ENCODE measurements at regions not wholly inside any gene's neighbourhood (a gene's known extent, or its start where the extent isn't known, plus 50 kb on each side); places are given as distances from the start of the nearest gene placed in this dataset.

DNA sequence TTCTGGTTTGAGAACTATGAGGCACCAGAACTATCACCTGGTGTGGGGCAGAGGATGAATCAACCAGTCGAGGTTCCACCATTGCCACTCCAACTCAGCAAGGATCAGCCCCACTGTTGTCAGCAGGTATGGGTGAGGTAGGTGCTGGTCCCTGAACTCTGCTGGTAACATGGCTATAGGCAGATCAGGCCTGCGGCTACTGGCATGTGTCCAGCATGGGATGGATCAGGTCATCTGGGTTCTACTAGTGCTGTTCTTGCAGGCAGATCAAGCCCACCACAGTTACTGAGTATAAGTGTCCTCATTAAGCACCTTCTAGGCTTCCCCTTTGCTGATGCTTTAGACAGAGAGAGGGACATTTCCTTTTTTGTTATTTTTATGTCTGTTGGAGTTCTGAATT lies 71.7 kb downstream of the GABRA6 start:
- Histone ChIP-seq H3K36me3 (ENCODE audit: control insufficient read depth in 2 of 2, insufficient read depth in 1 of 2, low read length in 2 of 2) (no peaks in the 10 kb centered on the region), H3K4me3 (ENCODE audit: low read depth, low read length) (no peak overlapping the region), H3K27ac (ENCODE audit: extremely low read depth, low read depth, low read length) (no peak overlapping the region), H3K4me1 (ENCODE audit: control insufficient read depth, insufficient read depth, low read length) (no peaks in the 10 kb centered on the region), H3K9me3 (ENCODE audit: control insufficient read depth, insufficient read depth, low read depth, low read length) (no peaks in the 10 kb centered on the region)
- TF ChIP-seq TRIM28 (IDR thresholded peaks at IDR 0.05; ENCODE audit: borderline replicate concordance, low read length) (no peak), YY1 (tag by site-specific recombination; IDR thresholded peaks at IDR 0.05) (no peak), ZNF830 (tag by site-specific recombination; IDR thresholded peaks at IDR 0.05; ENCODE audit: low read depth) (no peak), ZSCAN30 (tag by site-specific recombination; IDR thresholded peaks at IDR 0.05) (no peak), ZNF404 (tag by site-specific recombination; IDR thresholded peaks at IDR 0.05) (no peak), ZNF530 (tag by site-specific recombination; IDR thresholded peaks at IDR 0.05; ENCODE audit: low read depth) (no peak), PRDM1 (tag by site-specific recombination; IDR thresholded peaks at IDR 0.05) (no peak), ZNF19 (tag by site-specific recombination; IDR thresholded peaks at IDR 0.05; ENCODE audit: low read depth) (no peak), ZNF600 (tag by site-specific recombination; IDR thresholded peaks at IDR 0.05) (no peak), ZNF302 (tag by site-specific recombination; IDR thresholded peaks at IDR 0.05; ENCODE audit: low read depth) (no peak), ZNF10 (tag by site-specific recombination; IDR thresholded peaks at IDR 0.05) (no peak), GLIS2 (tag by site-specific recombination; IDR thresholded peaks at IDR 0.05) (no peak), GLIS1 (tag by site-specific recombination; IDR thresholded peaks at IDR 0.05) (no peak), ZNF48 (tag by site-specific recombination; IDR thresholded peaks at IDR 0.05) (no peak), ZNF311 (tag by site-specific recombination; IDR thresholded peaks at IDR 0.05; ENCODE audit: borderline replicate concordance) (no peak), ZNF707 (tag by site-specific recombination; IDR thresholded peaks at IDR 0.05) (no peak), ZNF529 (tag by site-specific recombination; IDR thresholded peaks at IDR 0.05; ENCODE audit: insufficient replicate concordance) (no peak), ZNF561 (tag by site-specific recombination; IDR thresholded peaks at IDR 0.05; ENCODE audit: borderline replicate concordance) (no peak)
- TF ChIP-seq, protein P1, sequence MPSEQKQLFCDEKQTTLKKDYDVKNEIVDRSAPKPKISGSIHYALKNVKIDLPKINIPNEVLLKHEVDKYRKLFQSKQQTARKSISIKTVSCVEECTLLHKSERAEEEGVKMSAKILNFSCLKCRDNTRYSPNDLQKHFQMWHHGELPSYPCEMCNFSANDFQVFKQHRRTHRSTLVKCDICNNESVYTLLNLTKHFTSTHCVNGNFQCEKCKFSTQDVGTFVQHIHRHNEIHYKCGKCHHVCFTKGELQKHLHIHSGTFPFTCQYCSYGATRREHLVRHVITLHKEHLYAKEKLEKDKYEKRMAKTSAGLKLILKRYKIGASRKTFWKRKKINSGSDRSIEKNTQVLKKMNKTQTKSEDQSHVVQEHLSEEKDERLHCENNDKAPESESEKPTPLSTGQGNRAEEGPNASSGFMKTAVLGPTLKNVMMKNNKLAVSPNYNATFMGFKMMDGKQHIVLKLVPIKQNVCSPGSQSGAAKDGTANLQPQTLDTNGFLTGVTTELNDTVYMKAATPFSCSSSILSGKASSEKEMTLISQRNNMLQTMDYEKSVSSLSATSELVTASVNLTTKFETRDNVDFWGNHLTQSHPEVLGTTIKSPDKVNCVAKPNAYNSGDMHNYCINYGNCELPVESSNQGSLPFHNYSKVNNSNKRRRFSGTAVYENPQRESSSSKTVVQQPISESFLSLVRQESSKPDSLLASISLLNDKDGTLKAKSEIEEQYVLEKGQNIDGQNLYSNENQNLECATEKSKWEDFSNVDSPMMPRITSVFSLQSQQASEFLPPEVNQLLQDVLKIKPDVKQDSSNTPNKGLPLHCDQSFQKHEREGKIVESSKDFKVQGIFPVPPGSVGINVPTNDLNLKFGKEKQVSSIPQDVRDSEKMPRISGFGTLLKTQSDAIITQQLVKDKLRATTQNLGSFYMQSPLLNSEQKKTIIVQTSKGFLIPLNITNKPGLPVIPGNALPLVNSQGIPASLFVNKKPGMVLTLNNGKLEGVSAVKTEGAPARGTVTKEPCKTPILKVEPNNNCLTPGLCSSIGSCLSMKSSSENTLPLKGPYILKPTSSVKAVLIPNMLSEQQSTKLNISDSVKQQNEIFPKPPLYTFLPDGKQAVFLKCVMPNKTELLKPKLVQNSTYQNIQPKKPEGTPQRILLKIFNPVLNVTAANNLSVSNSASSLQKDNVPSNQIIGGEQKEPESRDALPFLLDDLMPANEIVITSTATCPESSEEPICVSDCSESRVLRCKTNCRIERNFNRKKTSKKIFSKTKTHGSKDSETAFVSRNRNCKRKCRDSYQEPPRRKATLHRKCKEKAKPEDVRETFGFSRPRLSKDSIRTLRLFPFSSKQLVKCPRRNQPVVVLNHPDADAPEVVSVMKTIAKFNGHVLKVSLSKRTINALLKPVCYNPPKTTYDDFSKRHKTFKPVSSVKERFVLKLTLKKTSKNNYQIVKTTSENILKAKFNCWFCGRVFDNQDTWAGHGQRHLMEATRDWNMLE (tag by site-specific recombination; conservative IDR thresholded peaks at IDR 0.05; ENCODE audit: low read depth) = no peak
- TF ChIP-seq, protein P2, sequence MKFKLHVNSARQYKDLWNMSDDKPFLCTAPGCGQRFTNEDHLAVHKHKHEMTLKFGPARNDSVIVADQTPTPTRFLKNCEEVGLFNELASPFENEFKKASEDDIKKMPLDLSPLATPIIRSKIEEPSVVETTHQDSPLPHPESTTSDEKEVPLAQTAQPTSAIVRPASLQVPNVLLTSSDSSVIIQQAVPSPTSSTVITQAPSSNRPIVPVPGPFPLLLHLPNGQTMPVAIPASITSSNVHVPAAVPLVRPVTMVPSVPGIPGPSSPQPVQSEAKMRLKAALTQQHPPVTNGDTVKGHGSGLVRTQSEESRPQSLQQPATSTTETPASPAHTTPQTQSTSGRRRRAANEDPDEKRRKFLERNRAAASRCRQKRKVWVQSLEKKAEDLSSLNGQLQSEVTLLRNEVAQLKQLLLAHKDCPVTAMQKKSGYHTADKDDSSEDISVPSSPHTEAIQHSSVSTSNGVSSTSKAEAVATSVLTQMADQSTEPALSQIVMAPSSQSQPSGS (tag by site-specific recombination; IDR thresholded peaks at IDR 0.05; ENCODE audit: low read depth) = no peak
- POLR2A ChIA-PET = no interaction called here
- CTCF ChIA-PET = no interaction called here

- CTCF ChIA-PET = no interaction called here
- no peaks in the 10 kb centered on the region for H3K4me1 ChIP-seq (ENCODE audit: control insufficient read depth, insufficient read depth, low read length)
- no peak overlapping the region for H3K4me3 ChIP-seq (ENCODE audit: low read depth, low read length)
- POLR2A ChIA-PET = no interaction called here
- no peak overlapping the region for H3K27ac ChIP-seq (ENCODE audit: extremely low read depth, low read depth, low read length)
- no peaks in the 10 kb centered on the region for H3K9me3 ChIP-seq (ENCODE audit: control insufficient read depth, insufficient read depth, low read depth, low read length)
- no peaks in the 10 kb centered on the region for H3K36me3 ChIP-seq (ENCODE audit: control insufficient read depth in 2 of 2, insufficient read depth in 1 of 2, low read length in 2 of 2)
- TF ChIP-seq, protein P3, sequence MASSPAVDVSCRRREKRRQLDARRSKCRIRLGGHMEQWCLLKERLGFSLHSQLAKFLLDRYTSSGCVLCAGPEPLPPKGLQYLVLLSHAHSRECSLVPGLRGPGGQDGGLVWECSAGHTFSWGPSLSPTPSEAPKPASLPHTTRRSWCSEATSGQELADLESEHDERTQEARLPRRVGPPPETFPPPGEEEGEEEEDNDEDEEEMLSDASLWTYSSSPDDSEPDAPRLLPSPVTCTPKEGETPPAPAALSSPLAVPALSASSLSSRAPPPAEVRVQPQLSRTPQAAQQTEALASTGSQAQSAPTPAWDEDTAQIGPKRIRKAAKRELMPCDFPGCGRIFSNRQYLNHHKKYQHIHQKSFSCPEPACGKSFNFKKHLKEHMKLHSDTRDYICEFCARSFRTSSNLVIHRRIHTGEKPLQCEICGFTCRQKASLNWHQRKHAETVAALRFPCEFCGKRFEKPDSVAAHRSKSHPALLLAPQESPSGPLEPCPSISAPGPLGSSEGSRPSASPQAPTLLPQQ (tag by site-specific recombination; IDR thresholded peaks at IDR 0.05) = no peak
- TF ChIP-seq WT1 (tag by site-specific recombination; IDR thresholded peaks at IDR 0.05) (no peak), ZNF510 (tag by site-specific recombination; IDR thresholded peaks at IDR 0.05; ENCODE audit: insufficient replicate concordance) (no peak), ZNF398 (tag by site-specific recombination; IDR thresholded peaks at IDR 0.05) (no peak), ZNF600 (tag by site-specific recombination; IDR thresholded peaks at IDR 0.05) (no peak), OSR2 (tag by site-specific recombination; IDR thresholded peaks at IDR 0.05) (no peak)
- TF ChIP-seq, protein P4, sequence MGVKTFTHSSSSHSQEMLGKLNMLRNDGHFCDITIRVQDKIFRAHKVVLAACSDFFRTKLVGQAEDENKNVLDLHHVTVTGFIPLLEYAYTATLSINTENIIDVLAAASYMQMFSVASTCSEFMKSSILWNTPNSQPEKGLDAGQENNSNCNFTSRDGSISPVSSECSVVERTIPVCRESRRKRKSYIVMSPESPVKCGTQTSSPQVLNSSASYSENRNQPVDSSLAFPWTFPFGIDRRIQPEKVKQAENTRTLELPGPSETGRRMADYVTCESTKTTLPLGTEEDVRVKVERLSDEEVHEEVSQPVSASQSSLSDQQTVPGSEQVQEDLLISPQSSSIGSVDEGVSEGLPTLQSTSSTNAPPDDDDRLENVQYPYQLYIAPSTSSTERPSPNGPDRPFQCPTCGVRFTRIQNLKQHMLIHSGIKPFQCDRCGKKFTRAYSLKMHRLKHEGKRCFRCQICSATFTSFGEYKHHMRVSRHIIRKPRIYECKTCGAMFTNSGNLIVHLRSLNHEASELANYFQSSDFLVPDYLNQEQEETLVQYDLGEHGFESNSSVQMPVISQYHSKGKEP (tag by site-specific recombination; IDR thresholded peaks at IDR 0.05) = no peak
Observed at GRCh38 chr5:161763571-161763970, 78.0 kb downstream of the GABRA6 start.

Measured in HEK293 (cell line).